ENCODE measurements at regions not wholly inside any gene's neighbourhood (a gene's known extent, or its start where the extent isn't known, plus 50 kb on each side); places are given as distances from the start of the nearest gene placed in this dataset.

DNA sequence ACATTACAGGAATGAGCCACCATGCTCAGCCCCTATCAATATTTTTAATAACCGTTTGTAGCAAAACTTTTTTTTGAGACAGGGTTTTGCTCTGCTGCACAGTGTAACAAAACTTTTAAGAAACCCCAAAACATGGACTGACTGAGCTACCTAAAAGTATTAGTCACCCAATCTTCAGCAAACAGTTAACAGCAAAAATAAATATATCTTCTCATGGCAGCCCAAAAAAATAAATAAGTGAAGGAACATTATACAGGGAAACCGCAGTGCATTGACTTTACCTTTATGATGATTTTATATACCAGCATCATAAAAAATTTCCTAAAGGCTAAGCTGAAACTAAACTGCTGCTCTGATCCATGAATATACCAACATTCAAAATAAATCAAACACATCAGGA lies 424.6 kb downstream of the METTL4 start:
- Histone ChIP-seq H3K27ac (ENCODE audit: low read depth in 2 of 2, low read length in 1 of 2) (no peak overlapping the region), H4K20me1 (ENCODE audit: insufficient read depth) (no peaks in the 10 kb centered on the region), H3K4me1 (ENCODE audit: control insufficient read depth in 1 of 2, insufficient read depth in 2 of 2, low read depth in 1 of 2, low read length in 1 of 2) (no peaks in the 10 kb centered on the region), H3K79me2 (ENCODE audit: insufficient read depth) (no peaks in the 10 kb centered on the region), H3K9me3 (no peaks in the 10 kb centered on the region), H3K4me2 (no peak overlapping the region), H2AFZ (ENCODE audit: low read depth) (no peak overlapping the region), H3K27me3 (ENCODE audit: insufficient read depth) (no peaks in the 10 kb centered on the region), H3K36me3 (replicated peaks in 1 of 2; ENCODE audit: control insufficient read depth in 1 of 2, insufficient read depth in 2 of 2, low read length in 1 of 2) (no peaks in the 10 kb centered on the region), H3K4me3 (ENCODE audit: low read depth in 2 of 2, low read length in 1 of 2) (no peak overlapping the region), H3K9me2 (no peaks in the 10 kb centered on the region), H3K9ac (no peak overlapping the region), H3F3A (replicated peaks; ENCODE audit: insufficient read depth) (no peaks in the 10 kb centered on the region)
- TF ChIP-seq TAF1 (IDR thresholded peaks at IDR 0.05; ENCODE audit: borderline replicate concordance, low read depth, low read length) = no peak
- TF ChIP-seq RXRA (IDR thresholded peaks at IDR 0.05; ENCODE audit: borderline replicate concordance, low read depth) = no peak
- TF ChIP-seq ELF1 (IDR thresholded peaks at IDR 0.05) = no peak
- no peak for TF ChIP-seq TEAD4 (IDR thresholded peaks at IDR 0.05; ENCODE audit: borderline replicate concordance, insufficient read depth)
- no peak for TF ChIP-seq EP300 (IDR thresholded peaks at IDR 0.05; ENCODE audit: borderline replicate concordance in 1 of 2, low read depth in 1 of 2, low read length in 1 of 2)
- DNase-seq = no peak
- POLR2A ChIA-PET = no interaction called here
- 21% methylated on average over 2 of the region's 2 CpGs for WGBS (ENCODE audit: low lambda C conversion rate)
- CTCF ChIA-PET = no interaction called here

DNA sequence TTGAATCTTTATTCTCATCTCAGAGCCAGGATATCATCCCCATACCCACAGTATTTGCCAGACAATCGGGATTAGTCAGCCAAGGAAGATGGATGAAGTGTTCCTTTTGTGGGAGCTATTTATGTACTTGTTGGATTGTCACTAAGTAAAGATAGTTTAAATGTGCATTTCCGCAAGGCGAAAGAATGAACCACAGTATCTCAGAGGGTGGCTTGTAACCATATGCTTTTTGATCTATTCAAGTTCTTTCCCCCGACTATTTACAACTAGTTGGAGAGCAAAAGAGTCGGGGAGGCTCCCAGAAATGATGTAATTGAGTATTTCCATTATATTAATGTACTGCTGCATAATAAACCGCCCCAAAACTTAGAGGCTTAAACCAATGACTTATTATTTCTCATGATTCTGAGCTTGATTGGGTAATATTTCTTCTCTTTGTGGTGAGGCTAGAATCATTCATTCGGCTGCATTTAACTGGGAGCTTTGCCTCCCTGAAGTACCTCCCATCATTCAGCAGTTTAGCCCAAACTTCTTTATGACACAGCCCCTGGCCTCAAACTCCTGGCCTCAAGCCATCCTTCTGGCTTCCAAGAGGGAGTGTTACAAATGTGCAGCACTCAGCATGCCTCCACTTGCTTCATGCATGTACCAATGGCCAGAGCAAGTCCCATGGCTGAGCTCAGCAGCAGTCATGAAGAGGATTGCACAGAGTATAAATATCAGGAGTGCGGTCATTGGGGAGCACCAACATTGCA lies 423.7 kb downstream of the METTL4 start:
- Histone ChIP-seq H3F3A (replicated peaks; ENCODE audit: insufficient read depth) (no peaks in the 10 kb centered on the region), H3K4me1 (ENCODE audit: control insufficient read depth in 1 of 2, insufficient read depth in 2 of 2, low read depth in 1 of 2, low read length in 1 of 2) (no peaks in the 10 kb centered on the region), H3K9me2 (no peaks in the 10 kb centered on the region), H2AFZ (ENCODE audit: low read depth) (no peak overlapping the region), H3K4me2 (no peak overlapping the region), H3K79me2 (ENCODE audit: insufficient read depth) (no peaks in the 10 kb centered on the region), H3K4me3 (ENCODE audit: low read depth in 2 of 2, low read length in 1 of 2) (no peak overlapping the region), H3K36me3 (replicated peaks in 1 of 2; ENCODE audit: control insufficient read depth in 1 of 2, insufficient read depth in 2 of 2, low read length in 1 of 2) (no peaks in the 10 kb centered on the region), H3K27me3 (ENCODE audit: insufficient read depth) (no peaks in the 10 kb centered on the region), H4K20me1 (ENCODE audit: insufficient read depth) (no peaks in the 10 kb centered on the region), H3K9ac (no peak overlapping the region), H3K9me3 (no peaks in the 10 kb centered on the region), H3K27ac (ENCODE audit: low read depth in 2 of 2, low read length in 1 of 2) (no peak overlapping the region)
- WGBS (ENCODE audit: low lambda C conversion rate) = 29% methylated on average over 8 of the region's 8 CpGs
- no peak for DNase-seq
- ChIA-PET POLR2A (no interaction called here), CTCF (no interaction called here)
- no peak for TF ChIP-seq RCOR1 (IDR thresholded peaks at IDR 0.05; ENCODE audit: low read length)
- TF ChIP-seq RXRA (IDR thresholded peaks at IDR 0.05; ENCODE audit: borderline replicate concordance, low read depth) = no peak
- no peak for TF ChIP-seq FOXJ3 (CRISPR knock-in tag; IDR thresholded peaks at IDR 0.05)
- TF ChIP-seq POLR2AphosphoS5 (IDR thresholded peaks at IDR 0.05; ENCODE audit: low read depth, low read length) = no peak
- no peak for TF ChIP-seq SMC3 (IDR thresholded peaks at IDR 0.05; ENCODE audit: low read depth, low read length)

DNA sequence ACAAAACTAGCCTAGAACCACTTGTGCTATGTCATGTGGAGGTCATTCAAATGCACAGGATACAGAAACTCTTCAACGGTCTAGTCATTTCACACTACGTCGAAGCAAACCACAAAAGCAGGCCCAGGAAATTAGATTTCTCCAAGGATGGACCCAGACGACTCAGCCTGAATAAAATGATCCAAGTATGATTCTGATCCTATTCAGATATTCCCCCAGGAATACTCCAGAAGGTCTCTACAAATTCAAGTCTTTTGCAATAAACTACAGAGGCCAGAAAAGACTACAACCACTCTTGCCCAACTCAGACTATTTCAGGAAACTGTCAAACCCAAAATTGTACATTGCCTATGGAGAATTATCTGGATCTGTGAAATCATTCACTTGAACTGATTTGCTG lies 422.5 kb downstream of the METTL4 start:
- Histone ChIP-seq H3K4me2 (no peak overlapping the region), H3K4me3 (ENCODE audit: low read depth in 2 of 2, low read length in 1 of 2) (no peak overlapping the region), H3K9me3 (no peaks in the 10 kb centered on the region), H4K20me1 (ENCODE audit: insufficient read depth) (no peaks in the 10 kb centered on the region), H3F3A (replicated peaks; ENCODE audit: insufficient read depth) (no peaks in the 10 kb centered on the region), H3K4me1 (ENCODE audit: control insufficient read depth in 1 of 2, insufficient read depth in 2 of 2, low read depth in 1 of 2, low read length in 1 of 2) (no peaks in the 10 kb centered on the region), H3K79me2 (ENCODE audit: insufficient read depth) (no peaks in the 10 kb centered on the region), H3K27ac (ENCODE audit: low read depth in 2 of 2, low read length in 1 of 2) (no peak overlapping the region), H3K9ac (no peak overlapping the region), H2AFZ (ENCODE audit: low read depth) (no peak overlapping the region), H3K9me2 (no peaks in the 10 kb centered on the region), H3K36me3 (replicated peaks in 1 of 2; ENCODE audit: control insufficient read depth in 1 of 2, insufficient read depth in 2 of 2, low read length in 1 of 2) (no peaks in the 10 kb centered on the region), H3K27me3 (ENCODE audit: insufficient read depth) (no peaks in the 10 kb centered on the region)
- ChIA-PET CTCF (no interaction called here), POLR2A (no interaction called here)
- no peak for DNase-seq
- WGBS (ENCODE audit: low lambda C conversion rate) = 20% methylated on average over 4 of the region's 4 CpGs
- TF ChIP-seq, protein P1, sequence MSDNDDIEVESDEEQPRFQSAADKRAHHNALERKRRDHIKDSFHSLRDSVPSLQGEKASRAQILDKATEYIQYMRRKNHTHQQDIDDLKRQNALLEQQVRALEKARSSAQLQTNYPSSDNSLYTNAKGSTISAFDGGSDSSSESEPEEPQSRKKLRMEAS (IDR thresholded peaks at IDR 0.05; ENCODE audit: low read depth) = no peak
- TF ChIP-seq POLR2AphosphoS5 (IDR thresholded peaks at IDR 0.05; ENCODE audit: low read depth, low read length) (no peak), GATA2 (CRISPR knock-in tag; IDR thresholded peaks at IDR 0.05) (no peak), MXI1 (IDR thresholded peaks at IDR 0.05; ENCODE audit: low read depth, low read length) (no peak)
- TF ChIP-seq, protein P2, sequence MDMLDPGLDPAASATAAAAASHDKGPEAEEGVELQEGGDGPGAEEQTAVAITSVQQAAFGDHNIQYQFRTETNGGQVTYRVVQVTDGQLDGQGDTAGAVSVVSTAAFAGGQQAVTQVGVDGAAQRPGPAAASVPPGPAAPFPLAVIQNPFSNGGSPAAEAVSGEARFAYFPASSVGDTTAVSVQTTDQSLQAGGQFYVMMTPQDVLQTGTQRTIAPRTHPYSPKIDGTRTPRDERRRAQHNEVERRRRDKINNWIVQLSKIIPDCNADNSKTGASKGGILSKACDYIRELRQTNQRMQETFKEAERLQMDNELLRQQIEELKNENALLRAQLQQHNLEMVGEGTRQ (IDR thresholded peaks at IDR 0.05; ENCODE audit: borderline replicate concordance, low read depth, low read length) = no peak
- TF ChIP-seq, protein P3, sequence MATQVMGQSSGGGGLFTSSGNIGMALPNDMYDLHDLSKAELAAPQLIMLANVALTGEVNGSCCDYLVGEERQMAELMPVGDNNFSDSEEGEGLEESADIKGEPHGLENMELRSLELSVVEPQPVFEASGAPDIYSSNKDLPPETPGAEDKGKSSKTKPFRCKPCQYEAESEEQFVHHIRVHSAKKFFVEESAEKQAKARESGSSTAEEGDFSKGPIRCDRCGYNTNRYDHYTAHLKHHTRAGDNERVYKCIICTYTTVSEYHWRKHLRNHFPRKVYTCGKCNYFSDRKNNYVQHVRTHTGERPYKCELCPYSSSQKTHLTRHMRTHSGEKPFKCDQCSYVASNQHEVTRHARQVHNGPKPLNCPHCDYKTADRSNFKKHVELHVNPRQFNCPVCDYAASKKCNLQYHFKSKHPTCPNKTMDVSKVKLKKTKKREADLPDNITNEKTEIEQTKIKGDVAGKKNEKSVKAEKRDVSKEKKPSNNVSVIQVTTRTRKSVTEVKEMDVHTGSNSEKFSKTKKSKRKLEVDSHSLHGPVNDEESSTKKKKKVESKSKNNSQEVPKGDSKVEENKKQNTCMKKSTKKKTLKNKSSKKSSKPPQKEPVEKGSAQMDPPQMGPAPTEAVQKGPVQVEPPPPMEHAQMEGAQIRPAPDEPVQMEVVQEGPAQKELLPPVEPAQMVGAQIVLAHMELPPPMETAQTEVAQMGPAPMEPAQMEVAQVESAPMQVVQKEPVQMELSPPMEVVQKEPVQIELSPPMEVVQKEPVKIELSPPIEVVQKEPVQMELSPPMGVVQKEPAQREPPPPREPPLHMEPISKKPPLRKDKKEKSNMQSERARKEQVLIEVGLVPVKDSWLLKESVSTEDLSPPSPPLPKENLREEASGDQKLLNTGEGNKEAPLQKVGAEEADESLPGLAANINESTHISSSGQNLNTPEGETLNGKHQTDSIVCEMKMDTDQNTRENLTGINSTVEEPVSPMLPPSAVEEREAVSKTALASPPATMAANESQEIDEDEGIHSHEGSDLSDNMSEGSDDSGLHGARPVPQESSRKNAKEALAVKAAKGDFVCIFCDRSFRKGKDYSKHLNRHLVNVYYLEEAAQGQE (IDR thresholded peaks at IDR 0.05; ENCODE audit: low read depth, low read length) = no peak
- TF ChIP-seq, protein P4, sequence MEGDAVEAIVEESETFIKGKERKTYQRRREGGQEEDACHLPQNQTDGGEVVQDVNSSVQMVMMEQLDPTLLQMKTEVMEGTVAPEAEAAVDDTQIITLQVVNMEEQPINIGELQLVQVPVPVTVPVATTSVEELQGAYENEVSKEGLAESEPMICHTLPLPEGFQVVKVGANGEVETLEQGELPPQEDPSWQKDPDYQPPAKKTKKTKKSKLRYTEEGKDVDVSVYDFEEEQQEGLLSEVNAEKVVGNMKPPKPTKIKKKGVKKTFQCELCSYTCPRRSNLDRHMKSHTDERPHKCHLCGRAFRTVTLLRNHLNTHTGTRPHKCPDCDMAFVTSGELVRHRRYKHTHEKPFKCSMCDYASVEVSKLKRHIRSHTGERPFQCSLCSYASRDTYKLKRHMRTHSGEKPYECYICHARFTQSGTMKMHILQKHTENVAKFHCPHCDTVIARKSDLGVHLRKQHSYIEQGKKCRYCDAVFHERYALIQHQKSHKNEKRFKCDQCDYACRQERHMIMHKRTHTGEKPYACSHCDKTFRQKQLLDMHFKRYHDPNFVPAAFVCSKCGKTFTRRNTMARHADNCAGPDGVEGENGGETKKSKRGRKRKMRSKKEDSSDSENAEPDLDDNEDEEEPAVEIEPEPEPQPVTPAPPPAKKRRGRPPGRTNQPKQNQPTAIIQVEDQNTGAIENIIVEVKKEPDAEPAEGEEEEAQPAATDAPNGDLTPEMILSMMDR (IDR thresholded peaks at IDR 0.05) = no peak

All from SK-N-SH (cell line).